ENCODE measurements at regions not wholly inside any gene's neighbourhood (a gene's known extent, or its start where the extent isn't known, plus 50 kb on each side); places are given as distances from the start of the nearest gene placed in this dataset.

DNA sequence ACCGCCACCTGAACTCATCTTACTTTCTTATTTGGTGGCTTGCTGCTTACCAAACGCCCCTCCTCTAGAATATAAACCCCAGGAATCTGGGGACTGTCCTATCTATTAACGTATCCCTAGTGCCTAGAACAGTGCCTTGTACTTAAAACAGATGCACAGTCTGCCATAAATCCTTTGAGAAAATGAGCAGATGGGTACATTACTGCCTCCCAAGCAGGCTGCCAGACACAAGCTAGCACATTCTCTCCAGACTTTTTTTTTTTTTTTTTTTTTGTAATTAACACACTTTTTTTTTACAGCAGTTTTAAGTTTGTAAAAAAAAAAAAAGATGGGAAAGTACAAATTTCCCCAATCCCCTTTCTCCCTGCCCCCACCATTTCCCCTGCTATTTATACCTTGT lies 57.3 kb upstream of the RPL38 start:
- no TSS peak for BruUV-seq (replicated peaks)
- intact Hi-C loops (cut with micrococcal nuclease), result no loop called here
- POLR2A ChIA-PET, result no interaction called here

DNA sequence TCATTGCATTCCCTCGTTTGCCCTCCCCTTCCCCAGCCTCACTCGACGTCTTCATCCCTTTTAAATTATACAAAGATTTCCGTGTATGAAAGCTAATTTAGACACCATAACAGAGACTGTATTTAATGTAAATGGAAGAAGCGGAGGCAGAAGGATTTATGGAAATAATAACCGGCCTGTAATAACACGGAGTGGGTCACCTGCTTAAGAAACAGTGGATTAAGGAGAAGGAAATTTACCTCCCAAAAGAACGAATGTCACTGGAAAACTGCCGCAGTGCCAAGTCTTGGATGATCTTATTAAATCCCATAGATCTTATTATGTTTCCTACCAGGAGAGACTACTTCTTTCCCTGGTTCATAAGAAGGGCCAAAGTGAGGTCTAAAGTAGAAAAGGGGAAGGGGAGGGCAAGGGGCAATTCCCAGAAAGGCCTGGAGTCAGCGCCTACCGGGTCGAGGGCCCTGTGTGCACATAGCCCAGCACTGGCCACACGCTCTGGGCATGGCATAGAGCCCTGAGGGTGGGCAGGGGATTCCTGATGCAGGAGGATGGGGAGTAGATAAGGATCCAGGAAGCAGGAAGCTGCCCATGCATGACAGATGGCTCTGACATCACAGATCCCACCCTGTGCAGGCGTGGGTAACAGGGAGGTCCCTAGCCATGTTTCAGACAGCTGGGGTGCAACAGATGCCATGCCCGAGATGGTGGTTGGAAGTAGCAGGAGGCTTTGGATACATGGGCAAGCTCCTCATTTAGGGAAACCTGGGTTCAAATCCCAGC lies 56.2 kb upstream of the RPL38 start:
- intact Hi-C loops (cut with micrococcal nuclease), result no loop called here
- POLR2A ChIA-PET, result interaction anchor here (0.9 kb wide), 1 partner anchor 14 kb away, joined by 3 read pairs; no protein-coding TSS in a partner anchor
- no peaks in the 10 kb centered on the region for H3K36me3 Mint-ChIP-seq (ENCODE audit: insufficient read depth, unreplicated experiment)
- no peak overlapping the region for H3K4me3 Mint-ChIP-seq (ENCODE audit: unreplicated experiment)
- no peaks in the 10 kb centered on the region for H3K4me1 Mint-ChIP-seq (ENCODE audit: insufficient read depth, unreplicated experiment)
- H3K27me3 Mint-ChIP-seq (ENCODE audit: insufficient read depth, unreplicated experiment), result peaks cover 62% of the 10 kb centered on the region
- H3K9me3 Mint-ChIP-seq (ENCODE audit: unreplicated experiment), result peaks cover 7% of the 10 kb centered on the region
- H3K27ac Mint-ChIP-seq (ENCODE audit: low read depth, unreplicated experiment), result no peak overlapping the region
- CTCF ChIA-PET, result no interaction called here
- TF ChIP-seq, protein P1, sequence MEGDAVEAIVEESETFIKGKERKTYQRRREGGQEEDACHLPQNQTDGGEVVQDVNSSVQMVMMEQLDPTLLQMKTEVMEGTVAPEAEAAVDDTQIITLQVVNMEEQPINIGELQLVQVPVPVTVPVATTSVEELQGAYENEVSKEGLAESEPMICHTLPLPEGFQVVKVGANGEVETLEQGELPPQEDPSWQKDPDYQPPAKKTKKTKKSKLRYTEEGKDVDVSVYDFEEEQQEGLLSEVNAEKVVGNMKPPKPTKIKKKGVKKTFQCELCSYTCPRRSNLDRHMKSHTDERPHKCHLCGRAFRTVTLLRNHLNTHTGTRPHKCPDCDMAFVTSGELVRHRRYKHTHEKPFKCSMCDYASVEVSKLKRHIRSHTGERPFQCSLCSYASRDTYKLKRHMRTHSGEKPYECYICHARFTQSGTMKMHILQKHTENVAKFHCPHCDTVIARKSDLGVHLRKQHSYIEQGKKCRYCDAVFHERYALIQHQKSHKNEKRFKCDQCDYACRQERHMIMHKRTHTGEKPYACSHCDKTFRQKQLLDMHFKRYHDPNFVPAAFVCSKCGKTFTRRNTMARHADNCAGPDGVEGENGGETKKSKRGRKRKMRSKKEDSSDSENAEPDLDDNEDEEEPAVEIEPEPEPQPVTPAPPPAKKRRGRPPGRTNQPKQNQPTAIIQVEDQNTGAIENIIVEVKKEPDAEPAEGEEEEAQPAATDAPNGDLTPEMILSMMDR (IDR thresholded peaks at IDR 0.05; ENCODE audit: unreplicated experiment), result no peak
- no TSS peak for BruUV-seq (replicated peaks)
- DNase-seq (ENCODE audit: unreplicated experiment), result no peak

More for the DNA sequence above, 57.3 kb upstream of the RPL38 start:
- Mint-ChIP-seq H3K27me3 (ENCODE audit: insufficient read depth, unreplicated experiment) (peaks cover 52% of the 10 kb centered on the region), H3K27ac (ENCODE audit: low read depth, unreplicated experiment) (no peak overlapping the region), H3K4me1 (ENCODE audit: insufficient read depth, unreplicated experiment) (no peaks in the 10 kb centered on the region), H3K4me3 (ENCODE audit: unreplicated experiment) (no peak overlapping the region), H3K36me3 (ENCODE audit: insufficient read depth, unreplicated experiment) (no peaks in the 10 kb centered on the region), H3K9me3 (ENCODE audit: unreplicated experiment) (peaks cover 7% of the 10 kb centered on the region)
- DNase-seq (ENCODE audit: unreplicated experiment), result no peak
- TF ChIP-seq, protein P1 (IDR thresholded peaks at IDR 0.05; ENCODE audit: unreplicated experiment), result no peak
- CTCF ChIA-PET, result no interaction called here

DNA sequence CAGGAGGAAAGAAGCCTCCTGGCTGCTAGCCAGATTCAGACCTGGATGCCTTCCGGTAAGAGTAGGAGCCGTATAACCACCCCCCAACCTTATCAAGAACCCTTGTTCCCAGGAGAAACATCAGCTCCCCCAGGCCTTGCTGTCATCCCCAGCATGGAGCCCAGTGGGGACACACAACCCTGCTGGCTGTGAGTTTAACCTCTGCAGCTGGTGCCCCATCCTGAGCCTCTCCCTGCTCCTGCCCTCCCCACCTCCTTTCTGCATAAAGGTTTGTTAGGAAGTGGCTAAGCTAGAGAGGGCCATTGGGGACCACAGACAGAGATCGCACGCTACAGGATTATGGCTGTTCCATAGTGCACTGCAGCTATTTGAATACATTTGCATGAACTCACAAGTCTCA lies 55.5 kb upstream of the RPL38 start:
- no peaks in the 10 kb centered on the region for H3K36me3 Mint-ChIP-seq (ENCODE audit: insufficient read depth, unreplicated experiment)
- no TSS peak for BruUV-seq (replicated peaks)
- TF ChIP-seq, protein P1 (IDR thresholded peaks at IDR 0.05; ENCODE audit: unreplicated experiment), result no peak
- H3K9me3 Mint-ChIP-seq (ENCODE audit: unreplicated experiment), result peaks cover 7% of the 10 kb centered on the region
- POLR2A ChIA-PET, result interaction anchor here (0.6 to 0.9 kb wide), 2 partner anchors 10 to 15 kb away, joined by 3 to 4 read pairs; no protein-coding TSS in a partner anchor
- H3K27me3 Mint-ChIP-seq (ENCODE audit: insufficient read depth, unreplicated experiment), result peaks cover 70% of the 10 kb centered on the region
- no peak overlapping the region for H3K27ac Mint-ChIP-seq (ENCODE audit: low read depth, unreplicated experiment)
- H3K4me1 Mint-ChIP-seq (ENCODE audit: insufficient read depth, unreplicated experiment), result no peaks in the 10 kb centered on the region
- CTCF ChIA-PET, result interaction anchor here (0.6 kb wide), 1 partner anchor 100 kb away, joined by 3 read pairs; no protein-coding TSS in a partner anchor
- DNase-seq (ENCODE audit: unreplicated experiment), result no peak
- H3K4me3 Mint-ChIP-seq (ENCODE audit: unreplicated experiment), result no peak overlapping the region
- intact Hi-C loops (cut with micrococcal nuclease), result no loop called here

DNA sequence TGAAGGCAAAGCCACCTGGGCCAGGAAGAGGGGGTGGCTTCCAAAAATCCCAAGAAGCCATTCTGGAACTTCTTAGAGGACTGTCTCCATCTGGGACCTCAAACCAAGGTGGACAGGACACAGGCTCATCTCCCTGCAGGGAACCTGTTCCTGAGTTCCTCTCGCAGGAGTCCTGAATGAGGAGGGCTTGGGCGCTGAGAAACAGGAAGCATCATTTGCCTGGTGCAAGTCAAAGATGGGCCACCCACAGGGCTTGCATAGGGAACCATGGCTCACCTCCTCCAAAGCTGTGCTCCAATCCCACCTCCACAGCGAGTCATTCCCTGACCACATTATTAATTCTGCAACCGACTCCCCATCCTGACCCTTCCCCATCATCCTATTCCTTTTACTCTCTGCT lies 55.0 kb upstream of the RPL38 start:
- peaks cover 70% of the 10 kb centered on the region for H3K27me3 Mint-ChIP-seq (ENCODE audit: insufficient read depth, unreplicated experiment)
- intact Hi-C loops (cut with micrococcal nuclease), result no loop called here
- no TSS peak for BruUV-seq (replicated peaks)
- TF ChIP-seq, protein P1 (IDR thresholded peaks at IDR 0.05; ENCODE audit: unreplicated experiment), result no peak
- no peaks in the 10 kb centered on the region for H3K36me3 Mint-ChIP-seq (ENCODE audit: insufficient read depth, unreplicated experiment)
- no peaks in the 10 kb centered on the region for H3K4me1 Mint-ChIP-seq (ENCODE audit: insufficient read depth, unreplicated experiment)
- no peak overlapping the region for H3K4me3 Mint-ChIP-seq (ENCODE audit: unreplicated experiment)
- ChIA-PET CTCF (interaction anchor here (0.6 kb wide), 1 partner anchor 100 kb away, joined by 3 read pairs; no protein-coding TSS in a partner anchor), POLR2A (interaction anchor here (0.6 to 0.9 kb wide), 2 partner anchors 10 to 15 kb away, joined by 3 to 4 read pairs; no protein-coding TSS in a partner anchor)
- no peak for DNase-seq (ENCODE audit: unreplicated experiment)
- H3K27ac Mint-ChIP-seq (ENCODE audit: low read depth, unreplicated experiment), result no peak overlapping the region
- peaks cover 7% of the 10 kb centered on the region for H3K9me3 Mint-ChIP-seq (ENCODE audit: unreplicated experiment)
